ENCODE measurements at regions not wholly inside any gene's neighbourhood (a gene's known extent, or its start where the extent isn't known, plus 50 kb on each side); places are given as distances from the start of the nearest gene placed in this dataset.
A peak's percentile ranks its signal among the peaks of the same experiment; 100 is the strongest.
"Not testable (repeated sequence)": the region's sequence is repeated elsewhere in the genome, so short reads cannot be mapped to it uniquely, and the experiment has no call there.

DNA sequence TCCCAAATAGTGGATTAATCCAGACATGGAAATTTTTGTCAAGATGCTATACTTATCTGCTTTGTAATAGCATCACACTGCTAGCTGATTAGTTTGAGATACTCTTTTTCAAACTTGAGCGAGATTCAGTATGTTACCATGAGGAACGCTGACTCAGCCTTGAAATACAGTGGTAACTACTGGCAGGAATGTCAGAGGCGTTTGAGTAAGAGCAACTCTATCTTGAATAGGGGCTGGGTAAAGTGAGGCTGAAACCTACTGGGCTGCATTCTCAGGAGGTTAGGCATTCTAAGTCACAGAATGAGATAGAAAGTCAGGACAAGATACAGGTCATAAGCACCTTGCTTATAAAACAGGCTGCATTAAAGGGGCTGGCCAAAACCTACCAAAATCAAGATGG lies 2519.6 kb downstream of the ARAP2 start:
- no peak for FAIRE-seq
- DNase-seq (ENCODE audit: insufficient read length, low spot score): no peak
- no peak for TF ChIP-seq POLR2A (IDR thresholded peaks at IDR 0.05; ENCODE audit: low read depth, low read length)

DNA sequence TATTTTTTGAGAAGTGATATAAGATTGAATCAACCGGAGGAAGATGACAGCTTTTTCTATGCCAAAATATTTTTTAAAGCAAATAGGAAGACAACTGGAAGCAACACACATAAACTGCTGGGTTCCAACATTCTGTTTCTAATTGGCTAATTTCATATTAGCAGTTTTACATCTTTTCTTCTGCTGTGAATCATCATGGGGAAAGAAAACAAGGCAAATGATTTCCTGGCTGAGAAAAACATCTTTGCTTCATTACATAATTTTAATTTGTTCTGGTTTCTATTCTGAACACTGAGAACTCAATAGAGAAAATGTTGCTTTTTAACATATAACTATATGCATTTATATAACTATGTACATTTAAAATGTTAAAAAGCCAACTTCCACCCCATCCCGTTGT lies 2518.5 kb downstream of the ARAP2 start:
- no peak for TF ChIP-seq POLR2A (IDR thresholded peaks at IDR 0.05; ENCODE audit: low read depth, low read length)
- no peak for FAIRE-seq
- no peak for DNase-seq (ENCODE audit: insufficient read length, low spot score)

DNA sequence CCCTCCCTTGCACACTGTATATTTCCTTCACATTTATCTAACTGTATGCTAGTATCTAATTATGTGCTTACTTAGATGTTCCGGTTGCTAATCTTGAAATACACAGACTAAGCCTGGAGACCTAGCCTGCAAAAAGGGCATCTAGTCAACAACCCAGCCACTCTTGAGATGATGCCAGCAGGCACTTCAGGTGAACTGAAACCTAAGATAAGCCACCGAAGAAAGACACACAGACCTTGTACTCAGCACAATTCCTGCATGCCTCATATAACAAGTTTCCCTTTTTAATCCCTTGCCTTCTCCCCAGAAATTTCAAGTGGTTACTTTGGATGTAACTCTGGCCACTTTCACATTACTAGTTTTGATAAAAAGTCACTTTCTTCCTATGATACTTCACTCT lies 2506.6 kb downstream of the ARAP2 start:
- FAIRE-seq (no peak), DNase-seq (ENCODE audit: insufficient read length, low spot score) (no peak)
- TF ChIP-seq POLR2A (IDR thresholded peaks at IDR 0.05; ENCODE audit: low read depth, low read length): no peak

DNA sequence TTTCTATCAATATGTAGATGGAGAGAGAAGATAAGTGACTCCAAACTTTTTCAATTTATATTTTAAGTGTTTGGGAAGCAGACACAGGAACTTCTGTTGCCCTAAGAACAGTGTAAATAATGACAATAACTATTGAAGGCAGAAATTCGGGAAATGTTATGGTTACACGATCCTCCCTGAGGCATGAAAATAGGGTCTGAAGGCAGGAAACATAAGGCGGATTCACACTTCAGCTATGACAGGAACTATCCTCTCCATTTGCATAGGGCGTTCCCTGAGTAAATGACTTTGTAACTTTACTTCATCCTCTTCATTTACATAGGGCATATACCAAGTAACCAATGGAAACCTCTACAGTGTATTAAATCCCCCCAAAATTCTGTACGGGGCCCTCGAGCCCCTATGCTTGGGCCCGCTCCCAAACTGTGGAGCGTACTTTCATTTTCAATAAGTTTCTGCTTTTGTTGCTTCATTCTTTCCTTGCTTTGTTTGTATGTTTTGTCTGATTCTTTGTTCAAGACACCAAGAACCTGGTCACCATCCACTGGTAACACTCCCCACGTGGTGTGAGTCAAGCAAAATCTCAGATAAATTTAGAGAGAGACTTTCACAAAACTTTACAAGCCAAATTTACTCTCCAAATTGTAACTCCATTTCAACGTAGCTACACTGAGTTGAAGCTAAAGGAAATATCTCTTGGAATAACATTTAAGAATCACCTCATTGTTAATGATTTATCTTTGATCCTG lies 2504.3 kb downstream of the ARAP2 start:
- no peak for TF ChIP-seq POLR2A (IDR thresholded peaks at IDR 0.05; ENCODE audit: low read depth, low read length)
- no peak for FAIRE-seq
- no peak for DNase-seq (ENCODE audit: insufficient read length, low spot score)

DNA sequence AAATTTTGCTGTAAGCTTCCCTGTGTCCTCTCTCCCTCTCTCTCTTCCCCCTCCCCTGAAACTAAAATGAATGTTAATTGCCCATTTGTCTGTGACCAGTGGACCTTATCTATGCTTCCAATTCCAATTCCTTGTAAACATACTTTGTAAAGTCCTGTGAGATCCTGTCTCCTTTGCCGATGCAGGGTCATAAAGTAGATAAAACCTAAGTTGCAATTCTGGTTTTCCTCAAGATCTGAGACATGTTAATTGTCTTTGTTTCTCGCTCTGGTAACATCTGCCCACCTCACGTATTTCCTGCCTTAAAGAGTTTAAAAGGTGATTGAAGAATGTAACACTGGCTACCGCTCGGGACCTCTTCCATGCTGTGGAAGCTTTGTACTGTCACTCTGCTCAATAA lies 2503.4 kb downstream of the ARAP2 start:
- not testable (repeated sequence) for DNase-seq (ENCODE audit: insufficient read length, low spot score); FAIRE-seq

DNA sequence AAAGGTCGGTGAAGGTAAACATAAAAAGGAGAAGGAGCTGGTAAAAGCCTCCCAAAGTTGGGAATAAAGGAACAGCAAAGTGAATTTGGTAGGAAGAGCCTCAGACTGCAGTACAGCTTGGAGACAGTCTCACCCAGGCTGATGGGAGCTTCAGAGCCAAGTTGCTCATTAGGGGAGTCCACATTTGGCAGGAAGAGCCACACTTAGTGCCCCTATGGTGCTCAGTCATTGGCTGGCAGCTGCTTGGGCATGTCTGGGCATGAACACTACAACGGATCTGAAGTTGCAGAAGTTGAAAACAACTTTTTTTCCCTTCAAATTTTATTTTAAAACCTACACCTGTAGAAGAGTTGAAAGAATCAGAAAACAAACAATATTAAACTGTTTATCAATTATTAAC lies 2497.3 kb downstream of the ARAP2 start:
- FAIRE-seq (no peak), DNase-seq (ENCODE audit: insufficient read length, low spot score) (no peak)

DNA sequence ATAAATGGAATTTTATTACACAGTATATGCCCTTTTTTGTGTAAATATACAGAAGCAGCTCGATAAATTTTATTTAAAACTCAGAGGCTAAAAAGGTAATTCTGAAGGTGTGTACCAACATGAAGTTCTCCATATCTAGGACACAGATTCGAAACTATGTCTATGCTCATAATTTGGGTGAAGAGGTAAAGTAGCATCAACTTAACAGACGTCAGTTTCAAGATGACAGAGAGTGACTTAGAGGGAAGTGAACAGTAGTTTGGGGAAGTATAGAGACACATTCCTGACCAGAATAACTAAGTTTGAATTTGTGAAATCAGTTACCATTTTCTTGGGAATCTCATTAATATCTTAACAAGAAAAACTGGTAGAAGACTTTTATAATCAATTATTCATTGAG lies 2493.3 kb downstream of the ARAP2 start:
- DNase-seq (ENCODE audit: insufficient read length, low spot score): no peak
- TF ChIP-seq POLR2A (IDR thresholded peaks at IDR 0.05; ENCODE audit: low read depth, low read length): no peak
- FAIRE-seq: no peak

More for the DNA sequence above, 2497.3 kb downstream of the ARAP2 start:
- no peak for TF ChIP-seq POLR2A (IDR thresholded peaks at IDR 0.05; ENCODE audit: low read depth, low read length)

DNA sequence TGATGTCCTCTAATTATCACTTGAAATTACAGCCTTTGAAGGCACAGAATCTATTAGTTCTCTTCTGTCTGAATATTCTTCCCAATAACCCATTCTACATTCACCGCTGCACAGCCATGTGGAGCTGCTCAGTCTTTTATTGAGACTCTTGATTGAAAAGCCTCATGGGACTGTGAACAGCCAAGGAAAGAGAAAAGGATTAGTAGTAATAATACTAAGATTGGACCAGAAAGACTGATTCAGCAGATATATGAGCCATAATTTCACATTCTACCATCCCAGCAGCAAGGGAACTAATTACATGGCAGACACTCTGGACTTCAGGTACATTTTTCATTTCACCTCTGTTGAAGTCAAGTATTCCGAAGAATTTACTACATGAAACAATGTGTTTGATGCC lies 2471.7 kb downstream of the ARAP2 start:
- no peak for DNase-seq (ENCODE audit: insufficient read length, low spot score)
- no peak for FAIRE-seq

DNA sequence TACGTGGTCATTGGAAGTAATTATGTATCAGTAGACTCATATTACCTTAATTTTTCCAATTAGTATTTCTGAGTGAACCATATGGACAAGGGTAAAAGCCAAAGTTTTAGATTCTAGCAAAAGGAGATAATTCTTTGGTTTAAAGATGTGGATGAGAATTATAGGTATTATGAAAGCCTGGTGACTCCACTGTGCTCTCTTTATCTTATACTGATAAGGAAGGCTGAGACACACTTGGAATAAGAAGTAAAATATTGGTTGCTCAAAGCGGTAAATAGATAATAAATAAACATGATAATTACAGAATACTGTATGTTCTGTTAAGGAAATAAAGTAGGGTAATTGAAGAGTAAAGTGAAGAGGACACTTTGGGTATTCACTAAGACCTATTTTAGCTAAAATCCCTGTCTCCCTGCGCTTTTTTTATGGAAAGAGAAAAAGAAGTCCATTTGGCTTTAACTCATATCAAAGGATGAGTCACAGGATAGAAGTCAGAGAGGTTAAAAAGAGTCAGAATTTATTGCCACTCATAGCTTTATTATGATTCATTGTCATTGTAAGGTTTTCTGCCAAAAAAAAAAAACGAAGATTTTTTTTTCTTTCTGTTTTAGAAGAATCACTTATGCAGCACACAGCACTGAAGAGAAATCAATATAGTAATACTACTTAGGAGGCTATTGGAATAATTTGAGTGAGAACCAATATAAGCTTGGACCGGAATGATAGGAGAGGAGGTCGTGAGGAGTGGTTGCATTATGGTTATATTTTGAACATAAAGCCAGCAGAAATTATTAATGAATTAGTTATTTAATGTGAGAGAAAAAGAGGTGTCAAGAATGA lies 2463.1 kb downstream of the ARAP2 start:
- FAIRE-seq (peak; percentile 36), DNase-seq (ENCODE audit: insufficient read length, low spot score) (no peak)
- no peak for TF ChIP-seq POLR2A (IDR thresholded peaks at IDR 0.05; ENCODE audit: low read depth, low read length)

More for the DNA sequence above, 2471.7 kb downstream of the ARAP2 start:
- no peak for TF ChIP-seq POLR2A (IDR thresholded peaks at IDR 0.05; ENCODE audit: low read depth, low read length)

DNA sequence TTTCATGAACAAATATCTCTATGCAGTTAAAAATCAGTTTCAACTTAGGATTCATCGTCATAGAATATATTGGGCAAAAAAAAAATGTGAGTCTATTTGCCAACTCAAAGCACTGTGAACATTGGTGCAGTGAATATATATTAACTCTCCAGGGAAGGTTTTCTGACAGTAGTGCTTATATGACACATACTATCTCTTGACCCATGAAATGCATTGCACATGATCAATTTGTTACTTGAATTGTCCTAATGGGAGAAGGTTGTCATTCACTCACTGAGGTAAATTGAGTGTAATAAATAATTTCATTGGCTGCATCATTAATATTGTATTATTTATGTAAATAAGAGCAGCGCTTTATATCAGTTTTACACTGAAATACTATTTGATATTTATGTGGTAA lies 2458.5 kb downstream of the ARAP2 start:
- no peak for TF ChIP-seq POLR2A (IDR thresholded peaks at IDR 0.05; ENCODE audit: low read depth, low read length)
- FAIRE-seq (no peak), DNase-seq (ENCODE audit: insufficient read length, low spot score) (no peak)

DNA sequence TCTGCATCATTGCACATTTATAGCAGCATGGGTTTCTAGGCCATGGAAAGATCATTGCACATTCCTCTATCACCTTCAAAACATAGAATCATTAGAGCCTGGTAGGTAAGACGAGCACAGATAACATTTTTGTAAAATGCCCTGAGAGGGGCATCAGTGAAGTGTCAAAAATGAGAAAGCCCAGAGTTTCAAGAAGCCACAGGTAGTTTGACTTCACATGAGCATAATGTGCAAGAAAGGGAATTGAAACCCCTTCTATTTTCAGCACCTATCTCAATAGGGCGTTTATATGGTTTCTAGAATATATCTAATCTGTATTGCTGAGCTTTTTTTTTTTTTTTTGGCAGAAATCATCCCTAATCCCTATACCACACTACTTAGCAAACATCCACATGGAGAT lies 2441.7 kb downstream of the ARAP2 start:
- no peak for TF ChIP-seq POLR2A (IDR thresholded peaks at IDR 0.05; ENCODE audit: low read depth, low read length)
- DNase-seq (ENCODE audit: insufficient read length, low spot score) (no peak), FAIRE-seq (no peak)

DNA sequence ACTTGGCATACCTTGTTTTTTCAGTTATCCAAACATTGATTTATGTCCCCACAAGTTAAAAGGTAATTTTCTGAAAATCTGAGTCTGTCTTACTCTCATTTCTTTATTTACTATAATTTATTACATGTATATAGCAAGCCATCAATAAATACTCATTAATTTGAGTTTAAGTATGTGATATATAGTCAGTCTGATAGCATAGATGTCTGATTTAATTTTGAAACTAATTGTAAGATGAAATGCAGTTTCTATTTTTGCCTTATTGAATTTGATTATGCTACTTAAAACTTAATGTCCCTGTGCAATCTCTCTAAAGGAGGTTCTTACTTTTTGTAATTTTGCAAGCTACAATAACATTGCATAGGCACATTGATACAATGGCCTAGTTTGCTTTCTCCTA lies 2418.6 kb downstream of the ARAP2 start:
- no peak for DNase-seq (ENCODE audit: insufficient read length, low spot score)
- no peak for TF ChIP-seq POLR2A (IDR thresholded peaks at IDR 0.05; ENCODE audit: low read depth, low read length)

DNA sequence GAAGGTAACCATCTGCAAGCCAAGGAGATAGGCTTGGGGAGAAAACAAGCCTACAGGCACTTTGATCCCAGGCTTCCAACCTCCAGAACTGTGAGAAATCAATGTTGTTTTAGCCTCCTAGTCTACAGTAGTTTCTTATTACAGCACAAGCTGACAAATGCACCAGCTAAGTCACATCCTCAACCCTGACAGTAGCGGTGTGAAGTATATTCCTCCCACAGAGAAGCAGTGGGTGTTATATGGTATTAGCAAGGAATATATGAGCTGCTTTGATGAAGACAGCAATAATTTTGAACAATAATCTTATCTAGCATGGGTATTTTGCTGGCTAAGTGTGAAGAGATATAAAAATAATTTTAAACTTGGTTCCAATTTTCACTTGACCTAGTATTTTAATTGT lies 2415.0 kb downstream of the ARAP2 start:
- DNase-seq (ENCODE audit: insufficient read length, low spot score); FAIRE-seq: not testable (repeated sequence)

More for the DNA sequence above, 2418.6 kb downstream of the ARAP2 start:
- no peak for FAIRE-seq

DNA sequence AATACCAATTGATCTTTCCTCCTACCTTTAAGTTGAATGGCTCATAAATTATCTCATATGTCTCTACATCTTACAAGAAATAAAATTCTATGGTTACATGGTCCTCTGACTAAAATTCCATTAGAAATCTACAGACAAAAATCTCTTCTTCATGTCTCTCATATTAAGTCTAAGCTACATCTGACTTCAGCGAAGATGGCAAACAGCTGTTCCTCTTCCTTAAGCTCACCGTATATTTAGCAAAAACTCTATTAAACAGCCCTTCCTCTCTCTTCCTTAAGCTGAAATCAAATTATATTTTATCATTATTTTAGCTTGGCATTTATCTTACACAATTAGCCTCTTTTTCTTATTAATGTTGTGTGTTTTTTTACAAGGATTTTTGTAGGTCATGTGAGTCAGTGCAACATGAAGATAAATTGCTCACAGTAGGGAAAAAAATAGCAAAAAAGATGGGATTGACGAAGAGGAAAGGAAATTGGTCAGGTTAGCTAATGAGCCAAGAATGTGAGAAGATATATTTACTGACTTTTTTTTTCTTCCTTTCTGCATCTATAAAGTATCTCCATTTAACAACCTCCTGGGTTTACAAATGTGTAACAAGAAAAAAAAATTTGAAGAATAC lies 2412.8 kb downstream of the ARAP2 start:
- no peak for DNase-seq (ENCODE audit: insufficient read length, low spot score)
- TF ChIP-seq POLR2A (IDR thresholded peaks at IDR 0.05; ENCODE audit: low read depth, low read length): no peak
- FAIRE-seq: peak; percentile 78

DNA sequence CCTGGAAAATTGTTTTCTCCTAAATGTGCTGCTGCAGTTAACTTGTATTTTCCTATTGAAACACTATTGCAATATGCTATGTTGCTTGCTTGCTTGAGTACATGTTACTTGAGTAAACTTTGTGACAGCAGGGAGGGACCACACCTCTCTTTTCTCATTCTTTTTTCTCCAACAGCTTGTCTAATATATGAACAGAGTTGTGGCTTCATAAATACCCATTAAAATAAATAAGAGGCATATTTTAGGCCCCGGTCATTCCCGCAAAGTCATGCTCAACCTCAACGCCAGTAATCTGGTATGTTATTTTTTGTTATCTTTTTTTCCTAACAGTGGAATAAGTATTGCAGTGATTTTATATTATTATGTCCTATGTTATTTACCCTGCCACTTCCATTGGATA lies 2408.6 kb downstream of the ARAP2 start:
- FAIRE-seq: peak; percentile 90
- not testable (repeated sequence) for DNase-seq (ENCODE audit: insufficient read length, low spot score)

All from H54 (cell line).